OCI-LY1 (cell line): ENCODE measurements at regions not wholly inside any gene's neighbourhood (a gene's known extent, or its start where the extent isn't known, plus 50 kb on each side); places are given as distances from the start of the nearest gene placed in this dataset.

ENCODE experiments used
- H2AFZ ChIP-seq: fragments of 200-600 bp; sonication (generic), shearing (Covaris generic); 2 replicates; pipeline ENCODE4 v1.6.0; 2014; ENCODE audit warnings: antibody characterized with exemption, mild to moderate bottlenecking, low read length
- H3F3A ChIP-seq: fragments of 200-600 bp; sonication (generic), shearing (Covaris generic); 2 replicates; pipeline ENCODE4 v1.6.0; 2014; ENCODE audit warnings: mild to moderate bottlenecking, antibody characterized with exemption, low read length, moderate library complexity; ENCODE audit not compliant: insufficient read depth
- H3K27ac ChIP-seq: fragments of 200-600 bp; sonication (generic); 2 replicates; pipeline ENCODE4 v1.5.1; 2014; ENCODE audit warnings: low read length, mixed run types, mild to moderate bottlenecking, low read depth; ENCODE audit not compliant: poor library complexity, severe bottlenecking
- H3K27me3 ChIP-seq: fragments of 200-600 bp; sonication (generic); 2 replicates; pipeline ENCODE4 v1.6.0; 2014; ENCODE audit warnings: antibody characterized with exemption, mild to moderate bottlenecking, low read length, moderate library complexity; ENCODE audit not compliant: insufficient read depth
- H3K36me3 ChIP-seq: fragments of 200-600 bp; sonication (generic); 2 replicates; pipeline ENCODE4 v1.6.1; 2014; ENCODE audit warnings: mild to moderate bottlenecking, antibody characterized with exemption, low read length, moderate library complexity, mixed read lengths; ENCODE audit not compliant: insufficient read depth
- H3K4me1 ChIP-seq: fragments of 200-600 bp; sonication (generic); 2 replicates; pipeline ENCODE4 v1.5.1; 2014; ENCODE audit warnings: mild to moderate bottlenecking, low read length, moderate library complexity; ENCODE audit not compliant: insufficient read depth, severe bottlenecking
- H3K4me2 ChIP-seq: fragments of 200-600 bp; sonication (generic), shearing (Covaris generic); 2 replicates; pipeline ENCODE4 v1.6.1; 2014; ENCODE audit warnings: low read length
- H3K4me3 ChIP-seq: fragments of 200-600 bp; sonication (generic); 2 replicates; pipeline ENCODE4 v1.5.1; 2014; ENCODE audit warnings: low read length, low read depth, mild to moderate bottlenecking, mixed read lengths; ENCODE audit not compliant: poor library complexity, severe bottlenecking
- H3K79me2 ChIP-seq: fragments of 200-600 bp; shearing (Covaris generic); 2 replicates; pipeline ENCODE4 v1.6.1; 2016; ENCODE audit warnings: mixed run types, low read length, mixed read lengths; ENCODE audit not compliant: insufficient read depth
- H3K9ac ChIP-seq: fragments of 200-600 bp; sonication (generic), shearing (Covaris generic); 2 replicates; pipeline ENCODE4 v1.6.1; 2014; ENCODE audit warnings: mild to moderate bottlenecking, low read length, mixed read lengths
- H3K9me2 ChIP-seq: fragments of 200-600 bp; sonication (generic), shearing (Covaris generic); 2 replicates; pipeline ENCODE4 v1.6.1; 2014; ENCODE audit warnings: low read depth, mild to moderate bottlenecking, low read length, mixed read lengths
- H3K9me3 ChIP-seq: fragments of 200-600 bp; shearing (Covaris generic); 2 replicates; pipeline ENCODE4 v1.6.1; 2014; ENCODE audit warnings: low read length, mixed read lengths
- H4K20me1 ChIP-seq: fragments of 200-600 bp; sonication (generic), shearing (Covaris generic); 2 replicates; pipeline ENCODE4 v1.6.0; 2016; ENCODE audit warnings: mild to moderate bottlenecking, low read length; ENCODE audit not compliant: insufficient read depth
- CTCF ChIP-seq: fragments of 200-600 bp; sonication (generic), shearing (Covaris generic); IDR thresholded peaks from 2 replicates; pipeline ENCODE4 v1.5.1; 2017; ENCODE audit warnings: mild to moderate bottlenecking, antibody characterized with exemption, low read length, moderate library complexity, mixed read lengths
- EZH2 ChIP-seq: fragments of 200-600 bp; sonication (generic), shearing (Covaris generic); IDR thresholded peaks from 2 replicates; pipeline ENCODE4 v1.8.0; 2017; ENCODE audit warnings: borderline replicate concordance, mixed run types, mild to moderate bottlenecking, antibody characterized with exemption, low read length, moderate library complexity, mixed read lengths

GRCh38 chr1:177593105-177593504 lies 376.8 kb downstream of the SEC16B start:
- Histone ChIP-seq H3K79me2 (no peaks in the 10 kb centered on the region), H3F3A (no peaks in the 10 kb centered on the region), H4K20me1 (no peaks in the 10 kb centered on the region), H3K27ac (no peak overlapping the region), H3K27me3 (no peaks in the 10 kb centered on the region), H3K9me3 (no peaks in the 10 kb centered on the region), H3K9ac (no peak overlapping the region), H2AFZ (no peak overlapping the region), H3K4me1 (no peaks in the 10 kb centered on the region), H3K4me3 (no peak overlapping the region), H3K36me3 (no peaks in the 10 kb centered on the region), H3K9me2 (no peaks in the 10 kb centered on the region), H3K4me2 (no peak overlapping the region)
- TF ChIP-seq EZH2 (no peak), CTCF (no peak)

GRCh38 chr1:177592624-177593023 lies 377.2 kb downstream of the SEC16B start:
- no peaks in the 10 kb centered on the region for H3K9me2 ChIP-seq
- TF ChIP-seq CTCF (no peak), EZH2 (no peak)
- no peaks in the 10 kb centered on the region for H3K36me3 ChIP-seq
- no peak overlapping the region for H3K9ac ChIP-seq
- H4K20me1 ChIP-seq: no peaks in the 10 kb centered on the region
- no peaks in the 10 kb centered on the region for H3K9me3 ChIP-seq
- no peaks in the 10 kb centered on the region for H3F3A ChIP-seq
- H3K27me3 ChIP-seq: no peaks in the 10 kb centered on the region
- H3K4me2 ChIP-seq: no peak overlapping the region
- no peaks in the 10 kb centered on the region for H3K79me2 ChIP-seq
- no peak overlapping the region for H2AFZ ChIP-seq
- H3K4me1 ChIP-seq: no peaks in the 10 kb centered on the region
- no peak overlapping the region for H3K27ac ChIP-seq
- H3K4me3 ChIP-seq: no peak overlapping the region

- TF ChIP-seq EZH2: no peak
- TF ChIP-seq CTCF: no peak
- Histone ChIP-seq H3K9ac (no peak overlapping the region), H3F3A (no peaks in the 10 kb centered on the region), H3K27me3 (no peaks in the 10 kb centered on the region), H3K4me2 (no peak overlapping the region), H3K4me1 (no peaks in the 10 kb centered on the region), H3K9me2 (no peaks in the 10 kb centered on the region), H3K79me2 (no peaks in the 10 kb centered on the region), H2AFZ (no peak overlapping the region), H4K20me1 (no peaks in the 10 kb centered on the region), H3K4me3 (no peak overlapping the region), H3K9me3 (no peaks in the 10 kb centered on the region), H3K36me3 (no peaks in the 10 kb centered on the region), H3K27ac (no peak overlapping the region)
Measured at GRCh38 chr1:177591155-177591554, 378.7 kb downstream of the SEC16B start.
